ACHN (cell line): ENCODE measurements at regions not wholly inside any gene's neighbourhood (a gene's known extent, or its start where the extent isn't known, plus 50 kb on each side); places are given as distances from the start of the nearest gene placed in this dataset.

Experiments
- DNase-seq: peaks from one replicate; pipeline ENCODE4 v3.0.0-alpha.2; 2015
- in situ Hi-C: cut with HindIII; loops from 2 replicates; pipeline ENCODE4 v1.10.0; 2017; ENCODE audit warnings: low sequenced_read_pairs, low pct_ligation_motif_present, low pct_unique_long_range_greater_than_20kb

DNA sequence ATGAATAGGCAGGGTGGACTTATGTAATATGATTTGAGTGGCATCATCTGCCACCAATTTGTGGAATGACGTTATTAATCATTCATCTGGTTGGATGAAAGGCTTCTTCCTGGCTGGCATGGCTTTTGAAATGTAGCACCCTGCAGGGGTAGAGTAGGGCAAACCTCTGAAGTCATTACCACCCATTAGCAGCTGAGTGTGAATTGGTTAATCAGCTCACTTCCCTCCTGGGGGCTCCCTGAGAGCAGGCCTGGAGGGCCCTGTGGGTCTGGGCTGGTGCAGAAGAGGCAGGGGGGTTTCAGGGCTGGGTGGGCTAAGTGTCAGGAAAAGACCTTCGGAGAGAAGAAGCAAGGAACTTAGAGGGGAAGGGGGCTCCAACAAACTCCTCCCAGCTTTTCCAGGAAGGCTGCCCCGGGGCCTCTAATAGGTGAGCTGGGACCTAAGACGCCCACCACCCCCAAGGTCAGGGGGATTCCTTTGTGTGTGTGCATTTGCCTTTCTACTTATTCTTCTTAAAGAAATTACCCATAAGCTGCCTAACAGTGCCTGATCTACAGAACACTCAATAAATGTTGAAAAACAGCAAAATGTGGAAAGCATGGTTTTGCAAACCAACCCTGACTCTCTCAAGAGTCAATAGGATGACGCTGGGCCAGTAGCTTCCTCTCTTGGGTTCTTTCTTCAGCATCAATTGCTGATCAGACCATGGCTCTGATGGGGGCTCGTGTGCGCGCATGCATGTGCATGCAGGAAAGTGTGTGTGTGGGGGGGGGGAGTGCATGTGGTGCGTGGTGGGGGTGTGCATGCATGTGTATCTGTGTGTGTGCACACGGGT lies 49.7 kb upstream of the ZNF516 start:
- in situ Hi-C loops: no loop called here
- no peak for DNase-seq
